GM18870 (cell line): ENCODE measurements at regions not wholly inside any gene's neighbourhood (a gene's known extent, or its start where the extent isn't known, plus 50 kb on each side); places are given as distances from the start of the nearest gene placed in this dataset.
"Not testable (repeated sequence)": the region's sequence is repeated elsewhere in the genome, so short reads cannot be mapped to it uniquely, and the experiment has no call there.

Source experiments
- ATAC-seq: cut with Tn5 transposase; IDR thresholded peaks from one replicate; pipeline ENCODE4 v1.9.1; 2021; ENCODE audit warnings: moderate library complexity; ENCODE audit not compliant: unreplicated experiment

- no peak for ATAC-seq
Observed at GRCh38 chr3:116512281-116512680, 67.0 kb upstream of the LSAMP start.

- no peak for ATAC-seq
Observed at GRCh38 chr3:116512931-116513330, 67.6 kb upstream of the LSAMP start.

- ATAC-seq = no peak
Observed at GRCh38 chr3:116515973-116516372, 70.7 kb upstream of the LSAMP start.

GRCh38 chr3:116517308-116517707, 72.0 kb upstream of the LSAMP start:
- no peak for ATAC-seq

GRCh38 chr3:116519101-116519500, 73.8 kb upstream of the LSAMP start:
- ATAC-seq = not testable (repeated sequence)

GRCh38 chr3:116519823-116520222, 74.5 kb upstream of the LSAMP start:
- not testable (repeated sequence) for ATAC-seq

GRCh38 chr3:116524453-116525210, 79.3 kb upstream of the LSAMP start:
- ATAC-seq = no peak

- no peak for ATAC-seq
Observed at GRCh38 chr3:116552246-116552645, 107.0 kb upstream of the LSAMP start.

- ATAC-seq = no peak
Observed at GRCh38 chr3:116553355-116553754, 108.1 kb upstream of the LSAMP start.

- no peak for ATAC-seq
Observed at GRCh38 chr3:116561529-116561928, 116.2 kb upstream of the LSAMP start.

GRCh38 chr3:116563351-116563750, 118.1 kb upstream of the LSAMP start:
- ATAC-seq = no peak

GRCh38 chr3:116566478-116566960, 121.2 kb upstream of the LSAMP start:
- ATAC-seq = no peak

- ATAC-seq = no peak
Observed at GRCh38 chr3:116569611-116570010, 124.3 kb upstream of the LSAMP start.

- ATAC-seq = no peak
Observed at GRCh38 chr3:116579840-116580239, 129.7 kb upstream of the TUSC7 start.

GRCh38 chr3:116586285-116586944, 123.2 kb upstream of the TUSC7 start:
- ATAC-seq = no peak

- no peak for ATAC-seq
Observed at GRCh38 chr3:116591236-116591635, 118.3 kb upstream of the TUSC7 start.

GRCh38 chr3:116601206-116601605, 108.4 kb upstream of the TUSC7 start:
- ATAC-seq = no peak

GRCh38 chr3:116607205-116607604, 102.4 kb upstream of the TUSC7 start:
- ATAC-seq = no peak

GRCh38 chr3:116610124-116610523, 99.5 kb upstream of the TUSC7 start:
- ATAC-seq = no peak

GRCh38 chr3:116614795-116615362, 94.7 kb upstream of the TUSC7 start:
- ATAC-seq = peak; percentile 89

GRCh38 chr3:116618138-116618537, 91.4 kb upstream of the TUSC7 start:
- ATAC-seq = no peak

GRCh38 chr3:116618930-116619329, 90.6 kb upstream of the TUSC7 start:
- ATAC-seq = no peak
